T-helper 1 cell (primary cell): ENCODE measurements at regions not wholly inside any gene's neighbourhood (a gene's known extent, or its start where the extent isn't known, plus 50 kb on each side); places are given as distances from the start of the nearest gene placed in this dataset.

Experiments
- DNase-seq, 5 donors: peaks; one replicate each; pipeline ENCODE4 v3.0.0-alpha.2; 2012 to 2020

- DNase-seq, result no peak
Measured at GRCh38 chr3:168342946-168343850, 247.5 kb upstream of the GOLIM4 start.

GRCh38 chr3:168341956-168342936 lies 246.5 kb upstream of the GOLIM4 start:
- no peak for DNase-seq

- no peak for DNase-seq
Measured at GRCh38 chr3:168341192-168341815, 245.6 kb upstream of the GOLIM4 start.

GRCh38 chr3:168338161-168338560 lies 242.4 kb upstream of the GOLIM4 start:
- no peak for DNase-seq

GRCh38 chr3:168336276-168336675 lies 240.6 kb upstream of the GOLIM4 start:
- DNase-seq, result no peak

- DNase-seq, result no peak
Measured at GRCh38 chr3:168333410-168333935, 237.7 kb upstream of the GOLIM4 start.

- DNase-seq, result no peak
Measured at GRCh38 chr3:168331756-168332155, 236.0 kb upstream of the GOLIM4 start.

GRCh38 chr3:168330983-168331382 lies 235.3 kb upstream of the GOLIM4 start:
- no peak for DNase-seq

GRCh38 chr3:168327856-168328255 lies 232.1 kb upstream of the GOLIM4 start:
- DNase-seq, result no peak

- DNase-seq, result no peak
Measured at GRCh38 chr3:168325684-168326083, 230.0 kb upstream of the GOLIM4 start.

GRCh38 chr3:168322941-168323340 lies 227.2 kb upstream of the GOLIM4 start:
- DNase-seq, result no peak

- DNase-seq, result no peak
Measured at GRCh38 chr3:168314166-168314565, 218.4 kb upstream of the GOLIM4 start.

- DNase-seq, result no peak
Measured at GRCh38 chr3:168312984-168313383, 217.3 kb upstream of the GOLIM4 start.

- no peak for DNase-seq
Measured at GRCh38 chr3:168307893-168308292, 212.2 kb upstream of the GOLIM4 start.

GRCh38 chr3:168295027-168295426 lies 199.3 kb upstream of the GOLIM4 start:
- no peak for DNase-seq

GRCh38 chr3:168292296-168292695 lies 196.6 kb upstream of the GOLIM4 start:
- DNase-seq, result no peak

- DNase-seq, result no peak
Measured at GRCh38 chr3:168289471-168290008, 193.8 kb upstream of the GOLIM4 start.

- DNase-seq, result no peak
Measured at GRCh38 chr3:168288511-168289401, 193.0 kb upstream of the GOLIM4 start.

GRCh38 chr3:168285506-168285905 lies 189.8 kb upstream of the GOLIM4 start:
- DNase-seq, result no peak

- DNase-seq, result no peak
Measured at GRCh38 chr3:168284728-168285127, 189.0 kb upstream of the GOLIM4 start.

- no peak for DNase-seq
Measured at GRCh38 chr3:168275662-168276061, 179.9 kb upstream of the GOLIM4 start.
